ENCODE measurements at regions not wholly inside any gene's neighbourhood (a gene's known extent, or its start where the extent isn't known, plus 50 kb on each side); places are given as distances from the start of the nearest gene placed in this dataset.

GRCh38 chr7:115499956-115500355, 530.6 kb downstream of the TFEC start:
- TF ChIP-seq CTCF (IDR thresholded peaks at IDR 0.05) (no peak), POLR2A (IDR thresholded peaks at IDR 0.05) (no peak)

Measured in esophagus squamous epithelium (tissue), 4 donors.